Transverse colon (tissue), 4 donors: ENCODE measurements at regions not wholly inside any gene's neighbourhood (a gene's known extent, or its start where the extent isn't known, plus 50 kb on each side); places are given as distances from the start of the nearest gene placed in this dataset.

Experiments used
- DNase-seq: peaks from one replicate; pipeline ENCODE4 v3.0.0-alpha.2; 2019
- H3K27ac ChIP-seq, 4 donors: fragments of 200-600 bp; sonication (generic); 2 replicates each; pipeline ENCODE4 v1.5.1; 2016 to 2018; ENCODE audit warnings: inconsistent platforms in 4 of 4
- H3K27me3 ChIP-seq: fragments of 200-600 bp; sonication (generic); 2 replicates; pipeline ENCODE4 v1.5.1; 2017; ENCODE audit warnings: inconsistent platforms
- H3K36me3 ChIP-seq, 4 donors: fragments of 200-600 bp; sonication (generic); 2 replicates each; pipeline ENCODE4 v1.5.1; 2017 to 2019; ENCODE audit warnings: inconsistent platforms in 4 of 4
- H3K4me1 ChIP-seq, 4 donors: fragments of 200-600 bp; sonication (generic); 2 replicates each; pipeline ENCODE4 v1.5.1; 2017 to 2020; ENCODE audit warnings: inconsistent platforms in 4 of 4
- H3K4me3 ChIP-seq, 4 donors: fragments of 200-600 bp; sonication (generic); 1 replicate in 1 of 4; 2 replicates in 3 of 4; pipeline versions ENCODE4 v1.5.1 to v1.6.1; 2017 to 2019; ENCODE audit warnings: inconsistent platforms in 4 of 4
- H3K9me3 ChIP-seq, 2 donors: fragments of 200-600 bp; sonication (generic); 2 replicates each; pipeline ENCODE4 v1.5.1; 2017 to 2019; ENCODE audit warnings: inconsistent platforms in 2 of 2
- EP300 ChIP-seq: sonication (generic); formaldehyde crosslinking; IDR thresholded peaks from one replicate; pipeline ENCODE4 v1.6.1; 2017; ENCODE audit warnings: antibody characterized with exemption, low read depth
- POLR2A ChIP-seq: fragments of 450-650 bp; IDR thresholded peaks from one replicate; pipeline ENCODE4 v1.6.1; 2016; ENCODE audit warnings: antibody characterized with exemption, mild to moderate bottlenecking, moderate library complexity
- POLR2AphosphoS5 ChIP-seq, 3 donors: sonication (generic); formaldehyde crosslinking; IDR thresholded peaks; one replicate each; pipeline ENCODE4 v1.6.1; 2016; ENCODE audit warnings: antibody characterized with exemption in 3 of 3
- WGBS, 2 donors: methylation state at CpG; one replicate each; pipeline ENCODE4 v1.1.5; 2018; ENCODE audit warnings: low coverage in 1 of 2; 5-methylcytosine and 5-hydroxymethylcytosine counted together
- in situ Hi-C, 4 donors: fragments of 200-750 bp; cut with MboI; loops; one replicate each; pipeline versions ENCODE4 v1.15.0 to v1.15.1; 2017; ENCODE audit warnings: low sequenced_read_pairs in 3 of 4, low pct_ligation_motif_present in 1 of 4, low pct_unique_long_range_greater_than_20kb in 1 of 4
- intact Hi-C: fragments of 100-400 bp; cut with DNase I; formaldehyde crosslinking; loops from one replicate; pipeline ENCODE4 v1.15.1; 2023; ENCODE audit warnings: low total_unique reads
- TF ChIP-seq, protein P1 (sequence below), 5 experiments: fragments of 200-600 bp in 3 of 5; fragments of 450-650 bp in 2 of 5; sonication (generic) in 3 of 5; IDR thresholded peaks; 1 replicate in 2 of 5; 2 replicates in 3 of 5; pipeline ENCODE4 v1.5.1; 2016 to 2017; ENCODE audit warnings: antibody characterized with exemption in 5 of 5, inconsistent platforms in 3 of 5, mild to moderate bottlenecking in 2 of 5, moderate library complexity in 1 of 5

GRCh38 chr4:174396599-174397110, 112.9 kb downstream of the CEP44 start:
- intact Hi-C loops (no loop called here), in situ Hi-C loops (no loop called here)
- H3K27ac ChIP-seq = peak overlapping the region in 1 of 4 donors; percentile 21
- no peaks in the 10 kb centered on the region for H3K9me3 ChIP-seq
- H3K27me3 ChIP-seq = no peaks in the 10 kb centered on the region
- WGBS, 2 donors = 42% methylated on average over 5 of the region's 5 CpGs
- DNase-seq = no peak
- no peak overlapping the region for H3K4me3 ChIP-seq
- no peaks in the 10 kb centered on the region for H3K36me3 ChIP-seq
- H3K4me1 ChIP-seq = peaks cover 0 to 33% (median 0%) of the 10 kb centered on the region in 4 donors
- TF ChIP-seq POLR2A (no peak), EP300 (no peak), POLR2AphosphoS5 (IDR thresholded peaks at IDR 0.05) (no peak)
- TF ChIP-seq, protein P1, sequence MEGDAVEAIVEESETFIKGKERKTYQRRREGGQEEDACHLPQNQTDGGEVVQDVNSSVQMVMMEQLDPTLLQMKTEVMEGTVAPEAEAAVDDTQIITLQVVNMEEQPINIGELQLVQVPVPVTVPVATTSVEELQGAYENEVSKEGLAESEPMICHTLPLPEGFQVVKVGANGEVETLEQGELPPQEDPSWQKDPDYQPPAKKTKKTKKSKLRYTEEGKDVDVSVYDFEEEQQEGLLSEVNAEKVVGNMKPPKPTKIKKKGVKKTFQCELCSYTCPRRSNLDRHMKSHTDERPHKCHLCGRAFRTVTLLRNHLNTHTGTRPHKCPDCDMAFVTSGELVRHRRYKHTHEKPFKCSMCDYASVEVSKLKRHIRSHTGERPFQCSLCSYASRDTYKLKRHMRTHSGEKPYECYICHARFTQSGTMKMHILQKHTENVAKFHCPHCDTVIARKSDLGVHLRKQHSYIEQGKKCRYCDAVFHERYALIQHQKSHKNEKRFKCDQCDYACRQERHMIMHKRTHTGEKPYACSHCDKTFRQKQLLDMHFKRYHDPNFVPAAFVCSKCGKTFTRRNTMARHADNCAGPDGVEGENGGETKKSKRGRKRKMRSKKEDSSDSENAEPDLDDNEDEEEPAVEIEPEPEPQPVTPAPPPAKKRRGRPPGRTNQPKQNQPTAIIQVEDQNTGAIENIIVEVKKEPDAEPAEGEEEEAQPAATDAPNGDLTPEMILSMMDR (IDR thresholded peaks at IDR 0.05) = no peak

DNA sequence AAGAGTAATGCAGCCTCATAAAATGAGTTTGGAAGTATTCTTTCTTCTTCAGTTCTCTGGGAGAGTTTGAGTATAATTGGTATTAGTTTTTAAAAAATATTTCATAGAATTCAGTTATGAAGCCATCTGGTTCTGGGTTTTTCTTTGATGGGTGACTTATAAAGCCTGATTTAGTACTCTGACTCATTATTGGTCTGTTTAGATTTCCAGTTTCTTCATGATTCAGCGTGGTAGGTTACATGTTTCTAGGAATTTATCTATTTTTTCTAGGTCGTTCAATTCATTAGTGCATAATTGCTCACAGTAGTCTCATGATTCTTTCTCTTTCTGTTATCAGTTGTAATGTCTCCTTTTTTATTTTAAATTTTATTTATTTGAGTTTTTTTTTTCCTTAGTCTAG, 111.2 kb downstream of the CEP44 start:
- intact Hi-C loops = no loop called here
- DNase-seq = no peak
- no peak for TF ChIP-seq POLR2A
- TF ChIP-seq, protein P1 (IDR thresholded peaks at IDR 0.05) = no peak
- TF ChIP-seq POLR2AphosphoS5 (IDR thresholded peaks at IDR 0.05) = no peak
- no peak for TF ChIP-seq EP300
- in situ Hi-C loops = no loop called here
- no peak overlapping the region for H3K4me3 ChIP-seq
- H3K36me3 ChIP-seq = no peaks in the 10 kb centered on the region
- no peak overlapping the region for H3K27ac ChIP-seq
- no peaks in the 10 kb centered on the region for H3K9me3 ChIP-seq
- no peaks in the 10 kb centered on the region for H3K27me3 ChIP-seq
- 38 to 71% methylated on average over 2 of the region's 2 CpGs for WGBS, 2 donors
- H3K4me1 ChIP-seq = peaks cover 0 to 29% (median 0%) of the 10 kb centered on the region in 4 donors

GRCh38 chr4:174389439-174389838, 105.7 kb downstream of the CEP44 start:
- no peaks in the 10 kb centered on the region for H3K36me3 ChIP-seq
- DNase-seq = no peak
- no peaks in the 10 kb centered on the region for H3K9me3 ChIP-seq
- no peaks in the 10 kb centered on the region for H3K4me1 ChIP-seq
- 62 to 90% methylated on average over 1 of the region's 1 CpG for WGBS, 2 donors
- H3K27ac ChIP-seq = no peak overlapping the region
- TF ChIP-seq EP300 = no peak
- TF ChIP-seq POLR2A = no peak
- no peak for TF ChIP-seq POLR2AphosphoS5 (IDR thresholded peaks at IDR 0.05)
- TF ChIP-seq, protein P1 (IDR thresholded peaks at IDR 0.05) = no peak
- intact Hi-C loops (no loop called here), in situ Hi-C loops (no loop called here)
- no peak overlapping the region for H3K4me3 ChIP-seq
- no peaks in the 10 kb centered on the region for H3K27me3 ChIP-seq

DNA sequence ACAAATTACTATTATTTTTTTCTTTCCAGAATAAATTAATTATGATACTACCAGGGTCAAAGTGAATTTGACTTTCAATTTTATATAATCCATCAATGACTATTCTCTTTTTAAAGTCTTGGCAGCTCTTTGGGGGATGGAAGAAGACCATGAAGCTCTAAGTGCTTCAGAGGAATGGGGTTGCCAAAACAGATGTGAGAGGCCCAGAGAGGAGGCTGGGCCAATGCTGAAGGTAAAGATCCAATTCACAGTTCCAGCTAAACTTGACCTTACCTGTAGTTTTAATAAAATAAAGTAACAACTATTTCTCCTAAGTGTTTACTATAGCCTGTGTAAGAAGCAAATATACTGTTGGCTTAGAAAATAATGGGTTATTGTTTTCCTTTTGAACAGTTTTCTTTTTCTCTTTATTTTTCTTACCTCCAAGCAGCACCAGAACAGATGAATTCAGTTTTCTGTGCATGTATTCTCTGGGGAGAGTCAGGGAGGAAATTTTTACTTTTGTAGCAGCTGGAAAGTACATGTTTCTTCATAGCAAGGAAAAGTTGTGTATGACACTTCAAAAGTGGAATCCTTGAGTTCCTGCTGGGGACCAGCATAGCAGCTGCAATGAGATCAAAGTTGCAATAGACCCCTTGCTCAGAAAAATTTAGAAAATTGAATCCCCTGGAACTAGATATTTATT, 104.9 kb downstream of the CEP44 start:
- Histone ChIP-seq H3K9me3 (no peaks in the 10 kb centered on the region), H3K4me1 (peaks cover 0 to 6% (median 2%) of the 10 kb centered on the region in 4 donors), H3K27me3 (no peaks in the 10 kb centered on the region), H3K36me3 (no peaks in the 10 kb centered on the region), H3K4me3 (no peak overlapping the region), H3K27ac (no peak overlapping the region)
- in situ Hi-C loops = no loop called here
- DNase-seq = no peak
- intact Hi-C loops = no loop called here
- TF ChIP-seq, protein P1 (IDR thresholded peaks at IDR 0.05) = no peak
- TF ChIP-seq EP300 (no peak), POLR2A (no peak), POLR2AphosphoS5 (IDR thresholded peaks at IDR 0.05) (no peak)
